ENCODE measurements at regions not wholly inside any gene's neighbourhood (a gene's known extent, or its start where the extent isn't known, plus 50 kb on each side); places are given as distances from the start of the nearest gene placed in this dataset.

GRCh38 chr13:63636316-63636993 is 2220.8 kb upstream of the PCDH20 start:
- TF ChIP-seq, protein P1, sequence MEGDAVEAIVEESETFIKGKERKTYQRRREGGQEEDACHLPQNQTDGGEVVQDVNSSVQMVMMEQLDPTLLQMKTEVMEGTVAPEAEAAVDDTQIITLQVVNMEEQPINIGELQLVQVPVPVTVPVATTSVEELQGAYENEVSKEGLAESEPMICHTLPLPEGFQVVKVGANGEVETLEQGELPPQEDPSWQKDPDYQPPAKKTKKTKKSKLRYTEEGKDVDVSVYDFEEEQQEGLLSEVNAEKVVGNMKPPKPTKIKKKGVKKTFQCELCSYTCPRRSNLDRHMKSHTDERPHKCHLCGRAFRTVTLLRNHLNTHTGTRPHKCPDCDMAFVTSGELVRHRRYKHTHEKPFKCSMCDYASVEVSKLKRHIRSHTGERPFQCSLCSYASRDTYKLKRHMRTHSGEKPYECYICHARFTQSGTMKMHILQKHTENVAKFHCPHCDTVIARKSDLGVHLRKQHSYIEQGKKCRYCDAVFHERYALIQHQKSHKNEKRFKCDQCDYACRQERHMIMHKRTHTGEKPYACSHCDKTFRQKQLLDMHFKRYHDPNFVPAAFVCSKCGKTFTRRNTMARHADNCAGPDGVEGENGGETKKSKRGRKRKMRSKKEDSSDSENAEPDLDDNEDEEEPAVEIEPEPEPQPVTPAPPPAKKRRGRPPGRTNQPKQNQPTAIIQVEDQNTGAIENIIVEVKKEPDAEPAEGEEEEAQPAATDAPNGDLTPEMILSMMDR (IDR thresholded peaks at IDR 0.05; ENCODE audit: insufficient read depth, missing control alignments): no peak
- no peak for DNase-seq (ENCODE audit: insufficient read length, low spot score)
- FAIRE-seq: peak; percentile 35

- FAIRE-seq: peak; percentile 32
- TF ChIP-seq, protein P1 (IDR thresholded peaks at IDR 0.05; ENCODE audit: insufficient read depth, missing control alignments): no peak
- no peak for DNase-seq (ENCODE audit: insufficient read length, low spot score)
Observed at GRCh38 chr13:63632321-63632720, 2216.7 kb upstream of the PCDH20 start.

- DNase-seq (ENCODE audit: insufficient read length, low spot score) (no peak), FAIRE-seq (no peak)
- TF ChIP-seq, protein P1 (IDR thresholded peaks at IDR 0.05; ENCODE audit: insufficient read depth, missing control alignments): no peak
Observed at GRCh38 chr13:63631006-63631405, 2215.4 kb upstream of the PCDH20 start.

DNA sequence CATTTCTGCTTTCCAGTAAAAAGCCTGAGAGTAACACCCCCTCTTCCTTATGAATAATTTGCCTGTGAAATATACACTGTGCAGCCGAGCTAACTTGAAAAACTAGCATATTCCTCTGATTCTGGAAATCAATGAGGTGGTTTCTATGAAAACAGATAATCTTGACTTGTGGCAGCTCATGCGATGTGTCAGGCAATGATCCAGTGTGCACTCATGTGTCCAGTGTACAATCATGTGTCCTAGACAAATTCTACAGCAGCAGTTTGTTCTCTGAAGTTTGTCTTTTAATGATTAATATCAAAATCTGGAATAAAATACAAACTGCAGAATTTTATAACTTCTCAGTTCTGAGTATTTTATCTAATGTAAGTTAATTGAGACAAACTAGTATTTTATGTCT is 2213.9 kb upstream of the PCDH20 start:
- TF ChIP-seq, protein P1 (IDR thresholded peaks at IDR 0.05; ENCODE audit: insufficient read depth, missing control alignments): no peak
- DNase-seq (ENCODE audit: insufficient read length, low spot score) (no peak), FAIRE-seq (no peak)

GRCh38 chr13:63628310-63628709 is 2212.7 kb upstream of the PCDH20 start:
- TF ChIP-seq, protein P1 (IDR thresholded peaks at IDR 0.05; ENCODE audit: insufficient read depth, missing control alignments): no peak
- DNase-seq (ENCODE audit: insufficient read length, low spot score): no peak
- no peak for FAIRE-seq

DNA sequence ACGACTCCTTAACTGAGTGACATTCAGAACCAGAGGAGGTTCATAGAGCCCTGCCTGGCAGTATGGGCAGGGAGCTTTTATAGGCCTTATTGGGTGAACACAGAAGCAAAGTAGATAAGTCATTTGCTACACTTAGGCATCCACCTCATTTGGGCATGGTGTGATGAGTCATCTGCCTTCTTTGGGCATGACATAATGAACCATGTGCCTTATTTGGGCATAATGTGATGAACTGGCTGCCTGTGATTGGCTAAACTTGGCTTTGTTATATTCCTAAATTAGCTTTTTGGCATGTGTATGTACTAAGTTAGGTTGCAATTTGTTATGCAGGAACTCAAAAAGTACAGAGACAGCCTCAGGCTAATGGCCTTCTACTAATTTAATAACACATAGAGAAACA is 2210.2 kb upstream of the PCDH20 start:
- DNase-seq (ENCODE audit: insufficient read length, low spot score) (no peak), FAIRE-seq (no peak)
- TF ChIP-seq, protein P1 (IDR thresholded peaks at IDR 0.05; ENCODE audit: insufficient read depth, missing control alignments): no peak

- FAIRE-seq (no peak), DNase-seq (ENCODE audit: insufficient read length, low spot score) (no peak)
- TF ChIP-seq, protein P1 (IDR thresholded peaks at IDR 0.05; ENCODE audit: insufficient read depth, missing control alignments): no peak
Observed at GRCh38 chr13:63614874-63615612, 2199.4 kb upstream of the PCDH20 start.
